H1 (cell line): ENCODE measurements at regions not wholly inside any gene's neighbourhood (a gene's known extent, or its start where the extent isn't known, plus 50 kb on each side); places are given as distances from the start of the nearest gene placed in this dataset.

Experiments
- CTCF ChIA-PET: fragments of 300-600 bp; sonication (Branson Sonifier 250); formaldehyde crosslinking; loops from one replicate; lab custom pipeline; 2021; ENCODE audit not compliant: partially characterized antibody; lab: Charles Lee
- POLR2A ChIA-PET: fragments of 300-600 bp; sonication (Branson Sonifier 250); formaldehyde crosslinking; loops from one replicate; lab custom pipeline; 2021; ENCODE audit warnings: inconsistent platforms; ENCODE audit not compliant: partially characterized antibody; lab: Charles Lee
- DNase-seq, 2 experiments: peaks; one replicate each; pipeline versions ENCODE4 v3.0.0 to v3.0.0-alpha.2; 2010 to 2022; ENCODE audit warnings: low spot score in 2 of 2, low read depth in 1 of 2, mixed read lengths in 1 of 2
- FAIRE-seq: peaks from 2 replicates; lab custom pipeline; 2011; peaks lifted over from hg19 to GRCh38; lab: Jason Lieb, UNC
- H2AFZ ChIP-seq: 2 replicates; pipeline ENCODE4 v1.8.1; 2012; ENCODE audit warnings: low read length, inconsistent platforms
- H2AK5ac ChIP-seq: 2 replicates; pipeline ENCODE4 v1.6.1; 2013; ENCODE audit warnings: low read depth, low read length
- H2BK120ac ChIP-seq: replicated peaks from 2 replicates; pipeline ENCODE3; 2013; ENCODE audit warnings: low read depth, low read length, inconsistent platforms
- H2BK12ac ChIP-seq: 2 replicates; pipeline ENCODE4 v1.6.1; 2013; ENCODE audit warnings: low read depth, low read length
- H2BK15ac ChIP-seq: 2 replicates; pipeline ENCODE4 v1.6.1; 2013; ENCODE audit warnings: low read length
- H2BK20ac ChIP-seq: 2 replicates; pipeline ENCODE4 v1.6.1; 2013; ENCODE audit warnings: low read length
- H2BK5ac ChIP-seq: 2 replicates; pipeline ENCODE4 v1.6.1; 2013; ENCODE audit warnings: low read depth, low read length
- H3K14ac ChIP-seq: 2 replicates; pipeline ENCODE4 v1.6.1; 2013; ENCODE audit warnings: inconsistent platforms; ENCODE audit not compliant: insufficient read length
- H3K18ac ChIP-seq: 2 replicates; pipeline ENCODE4 v1.6.1; 2013; ENCODE audit warnings: low read length; ENCODE audit errors: extremely low read depth
- H3K23ac ChIP-seq: 2 replicates; pipeline ENCODE4 v1.6.1; 2013; ENCODE audit warnings: inconsistent platforms; ENCODE audit not compliant: insufficient read length
- H3K23me2 ChIP-seq: 2 replicates; pipeline ENCODE4 v1.6.1; 2013; ENCODE audit warnings: low read depth, low read length
- H3K27ac ChIP-seq: 2 replicates; pipeline ENCODE4 v1.6.1; 2011; ENCODE audit warnings: low read depth, low read length, inconsistent platforms
- H3K27me3 ChIP-seq, 4 experiments: replicated peaks in 1 of 4; 1 replicate in 1 of 4; 2 replicates in 3 of 4; pipeline versions ENCODE4 v1.6.1 to v1.8.1; 2011 to 2013; ENCODE audit warnings: low read length in 3 of 4, mild to moderate bottlenecking in 3 of 4, inconsistent platforms in 2 of 4, mixed read lengths in 2 of 4, moderate library complexity in 1 of 4; ENCODE audit not compliant: control insufficient read depth in 3 of 4, insufficient read depth in 3 of 4; ENCODE audit errors: extremely low read depth in 1 of 4
- H3K36me3 ChIP-seq, 4 experiments: 2 replicates each; pipeline versions ENCODE4 v1.6.1 to v1.8.1; 2011 to 2013; ENCODE audit warnings: mild to moderate bottlenecking in 4 of 4, low read length in 3 of 4, moderate library complexity in 2 of 4, control low read depth in 1 of 4, inconsistent platforms in 1 of 4; ENCODE audit not compliant: insufficient read depth in 4 of 4, control insufficient read depth in 2 of 4
- H3K4ac ChIP-seq: replicated peaks from 2 replicates; pipeline ENCODE3; 2013; ENCODE audit warnings: low read length, low read depth, mixed read lengths, inconsistent platforms; ENCODE audit not compliant: insufficient read length
- H3K4me1 ChIP-seq, 4 experiments: replicated peaks in 1 of 4; 1 replicate in 1 of 4; 2 replicates in 3 of 4; pipeline versions ENCODE4 v1.6.1 to v1.8.1; 2011 to 2013; ENCODE audit warnings: low read length in 3 of 4, inconsistent platforms in 2 of 4, mixed read lengths in 1 of 4; ENCODE audit not compliant: insufficient read depth in 4 of 4, control insufficient read depth in 3 of 4
- H3K4me2 ChIP-seq, 2 experiments: 2 replicates each; pipeline versions ENCODE4 v1.6.1 to v1.8.1; 2011 to 2013; ENCODE audit warnings: low read depth in 2 of 2, low read length in 2 of 2, control low read depth in 1 of 2, inconsistent platforms in 1 of 2, mild to moderate bottlenecking in 1 of 2; ENCODE audit not compliant: insufficient read depth in 1 of 2
- H3K4me3 ChIP-seq, 4 experiments: fragments of 200-600, 300-600 bp in 1 of 4; sonication (generic), shearing (Covaris generic), sonication (Bioruptor Twin) in 1 of 4; 2 replicates each; pipeline versions ENCODE4 v1.5.1 to v1.8.1; 2011 to 2016; ENCODE audit warnings: low read length in 4 of 4, low read depth in 3 of 4, control low read depth in 2 of 4, inconsistent platforms in 2 of 4, mild to moderate bottlenecking in 2 of 4, mixed read lengths in 1 of 4, moderate library complexity in 1 of 4; ENCODE audit not compliant: insufficient read depth in 2 of 4; ENCODE audit errors: extremely low read depth in 1 of 4
- H3K56ac ChIP-seq: replicated peaks from 2 replicates; pipeline ENCODE3; 2013; ENCODE audit warnings: low read depth, mild to moderate bottlenecking, mixed read lengths, low read length, inconsistent platforms; ENCODE audit not compliant: insufficient read length
- H3K79me1 ChIP-seq: 2 replicates; pipeline ENCODE4 v1.6.1; 2013; ENCODE audit warnings: low read depth, low read length, control low read depth
- H3K79me2 ChIP-seq, 2 experiments: 2 replicates each; pipeline versions ENCODE4 v1.6.1 to v1.8.1; 2012 to 2013; ENCODE audit warnings: low read length in 2 of 2, mild to moderate bottlenecking in 2 of 2, inconsistent platforms in 1 of 2; ENCODE audit not compliant: insufficient read depth in 2 of 2, control insufficient read depth in 1 of 2
- H3K9ac ChIP-seq, 4 experiments: replicated peaks in 1 of 4; 1 replicate in 1 of 4; 2 replicates in 3 of 4; pipeline versions ENCODE4 v1.6.1 to v1.8.1; 2011 to 2013; ENCODE audit warnings: low read depth in 3 of 4, low read length in 3 of 4, control low read depth in 2 of 4, mild to moderate bottlenecking in 2 of 4, moderate library complexity in 2 of 4, inconsistent platforms in 1 of 4; ENCODE audit errors: extremely low read depth in 1 of 4
- H3K9me3 ChIP-seq, 2 experiments: 2 replicates each; pipeline versions ENCODE4 v1.6.1 to v1.8.1; 2012 to 2013; ENCODE audit warnings: mild to moderate bottlenecking in 2 of 2, moderate library complexity in 2 of 2, control low read depth in 1 of 2, inconsistent platforms in 1 of 2, low read depth in 1 of 2, low read length in 1 of 2, mixed read lengths in 1 of 2; ENCODE audit not compliant: insufficient read depth in 2 of 2
- H4K20me1 ChIP-seq, 2 experiments: replicated peaks in 1 of 2; 2 replicates each; pipeline versions ENCODE3 to v1.8.1; 2011 to 2013; ENCODE audit warnings: inconsistent platforms in 2 of 2, low read length in 2 of 2, mild to moderate bottlenecking in 1 of 2; ENCODE audit not compliant: insufficient read depth in 2 of 2, control insufficient read depth in 1 of 2
- H4K5ac ChIP-seq: 2 replicates; pipeline ENCODE4 v1.6.1; 2013; ENCODE audit warnings: low read length, low read depth, mixed read lengths, inconsistent platforms; ENCODE audit not compliant: insufficient read length
- H4K8ac ChIP-seq: 2 replicates; pipeline ENCODE4 v1.8.0; 2013; ENCODE audit warnings: mild to moderate bottlenecking, moderate library complexity, low read length, inconsistent platforms; ENCODE audit not compliant: insufficient read depth; ENCODE audit errors: extremely low read depth
- H4K91ac ChIP-seq: replicated peaks from 2 replicates; pipeline ENCODE3; 2013; ENCODE audit warnings: low read length, mixed read lengths, inconsistent platforms; ENCODE audit not compliant: insufficient read length
- CBX8 ChIP-seq: fragments of 300-800, 300-1000 bp; sonication (generic); IDR thresholded peaks from 2 replicates; pipeline ENCODE4 v1.7.1; 2016; ENCODE audit warnings: low read depth, low read length, borderline replicate concordance
- CEBPB ChIP-seq: IDR thresholded peaks from 2 replicates; pipeline ENCODE4 v1.6.1; 2012; ENCODE audit warnings: low read depth, low read length
- POLR2A ChIP-seq, 2 experiments: IDR thresholded peaks; 1 replicate in 1 of 2; 2 replicates in 1 of 2; pipeline ENCODE4 v1.6.1; 2011; ENCODE audit warnings: low read depth in 2 of 2, low read length in 2 of 2, mild to moderate bottlenecking in 2 of 2; ENCODE audit errors: control extremely low read depth in 1 of 2
- RFX5 ChIP-seq: IDR thresholded peaks from 2 replicates; pipeline ENCODE4 v1.6.1; 2011; ENCODE audit warnings: low read depth, low read length, improper control_type of control experiment, borderline replicate concordance
- RNF2 ChIP-seq: fragments of 200-900, 300-1000 bp; sonication (generic); IDR thresholded peaks from 2 replicates; pipeline ENCODE4 v1.7.1; 2016; ENCODE audit warnings: borderline replicate concordance, low read depth, mild to moderate bottlenecking, antibody characterized with exemption, low read length; ENCODE audit not compliant: poor library complexity, severe bottlenecking; ENCODE audit errors: missing control alignments
- SAP30 ChIP-seq: fragments of 300-600 bp; sonication (generic); IDR thresholded peaks from 2 replicates; pipeline ENCODE4 v1.7.1; 2012; ENCODE audit warnings: low read length, moderate library complexity, mild to moderate bottlenecking, inconsistent platforms; ENCODE audit not compliant: insufficient read depth, insufficient replicate concordance
- TF ChIP-seq, protein P1 (sequence below): IDR thresholded peaks from 2 replicates; pipeline ENCODE4 v1.6.1; 2011; ENCODE audit warnings: low read length, improper control_type of control experiment

DNA sequence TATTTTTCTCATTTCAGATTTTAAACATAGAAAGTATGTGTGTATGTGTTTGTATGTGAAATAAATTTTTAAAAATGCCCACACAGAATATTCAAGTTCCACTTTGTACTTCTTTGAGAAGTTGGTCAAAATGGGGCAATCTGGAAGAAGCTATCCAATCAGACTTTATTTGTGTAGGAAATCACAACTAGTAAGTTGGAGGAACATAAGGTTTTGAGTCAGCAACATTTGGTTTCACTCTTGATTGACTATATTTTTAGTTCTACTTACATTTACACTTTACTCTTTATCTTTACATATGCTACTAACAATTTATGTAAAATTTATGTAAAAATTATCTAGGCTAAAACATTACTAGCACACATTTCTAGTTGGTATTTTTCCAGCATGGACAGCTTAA is 128.1 kb downstream of the ATXN7L3B start:
- H3K9ac ChIP-seq: no peak overlapping the region
- no peak overlapping the region for H3K56ac ChIP-seq
- H3K14ac ChIP-seq: no peak overlapping the region
- no peak overlapping the region for H2BK5ac ChIP-seq
- DNase-seq: no peak
- ChIA-PET CTCF (interaction anchor here (0.6 kb wide), 1 partner anchor 1438 kb away, joined by 4 read pairs; no protein-coding TSS in a partner anchor), POLR2A (interaction anchor here (0.6 kb wide), 1 partner anchor 38 kb away, joined by 4 read pairs; no protein-coding TSS in a partner anchor)
- H2BK120ac ChIP-seq: no peak overlapping the region
- no peaks in the 10 kb centered on the region for H3K4me1 ChIP-seq
- no peaks in the 10 kb centered on the region for H3K79me2 ChIP-seq
- TF ChIP-seq RFX5: no peak
- no peak for TF ChIP-seq SAP30
- TF ChIP-seq RNF2: no peak
- TF ChIP-seq CEBPB: no peak
- TF ChIP-seq CBX8: no peak
- TF ChIP-seq, protein P1, sequence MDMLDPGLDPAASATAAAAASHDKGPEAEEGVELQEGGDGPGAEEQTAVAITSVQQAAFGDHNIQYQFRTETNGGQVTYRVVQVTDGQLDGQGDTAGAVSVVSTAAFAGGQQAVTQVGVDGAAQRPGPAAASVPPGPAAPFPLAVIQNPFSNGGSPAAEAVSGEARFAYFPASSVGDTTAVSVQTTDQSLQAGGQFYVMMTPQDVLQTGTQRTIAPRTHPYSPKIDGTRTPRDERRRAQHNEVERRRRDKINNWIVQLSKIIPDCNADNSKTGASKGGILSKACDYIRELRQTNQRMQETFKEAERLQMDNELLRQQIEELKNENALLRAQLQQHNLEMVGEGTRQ: no peak
- TF ChIP-seq POLR2A (IDR thresholded peaks at IDR 0.05; ENCODE audit: control extremely low read depth in 1 of 2, low read depth in 2 of 2, low read length in 2 of 2): no peak
- H3K79me1 ChIP-seq: no peaks in the 10 kb centered on the region
- no peak overlapping the region for H2BK15ac ChIP-seq
- H3K27ac ChIP-seq: no peak overlapping the region
- H2BK12ac ChIP-seq: no peak overlapping the region
- FAIRE-seq: no peak
- no peak overlapping the region for H3K18ac ChIP-seq
- H3K23me2 ChIP-seq: no peaks in the 10 kb centered on the region
- no peak overlapping the region for H3K4me2 ChIP-seq
- H3K27me3 ChIP-seq: no peaks in the 10 kb centered on the region
- no peak overlapping the region for H3K4ac ChIP-seq
- no peaks in the 10 kb centered on the region for H3K36me3 ChIP-seq
- no peak overlapping the region for H4K91ac ChIP-seq
- H3K4me3 ChIP-seq: no peak overlapping the region
- no peak overlapping the region for H2BK20ac ChIP-seq
- no peak overlapping the region for H4K8ac ChIP-seq
- no peak overlapping the region for H3K23ac ChIP-seq
- H4K5ac ChIP-seq: no peak overlapping the region
- no peak overlapping the region for H2AK5ac ChIP-seq
- H3K9me3 ChIP-seq: no peaks in the 10 kb centered on the region
- H2AFZ ChIP-seq: no peak overlapping the region
- no peaks in the 10 kb centered on the region for H4K20me1 ChIP-seq
